GM19455 (cell line): ENCODE measurements at regions not wholly inside any gene's neighbourhood (a gene's known extent, or its start where the extent isn't known, plus 50 kb on each side); places are given as distances from the start of the nearest gene placed in this dataset.

ENCODE experiments used
- ATAC-seq: cut with Tn5 transposase; IDR thresholded peaks from one replicate; pipeline ENCODE4 v1.9.1; 2021; ENCODE audit not compliant: unreplicated experiment

DNA sequence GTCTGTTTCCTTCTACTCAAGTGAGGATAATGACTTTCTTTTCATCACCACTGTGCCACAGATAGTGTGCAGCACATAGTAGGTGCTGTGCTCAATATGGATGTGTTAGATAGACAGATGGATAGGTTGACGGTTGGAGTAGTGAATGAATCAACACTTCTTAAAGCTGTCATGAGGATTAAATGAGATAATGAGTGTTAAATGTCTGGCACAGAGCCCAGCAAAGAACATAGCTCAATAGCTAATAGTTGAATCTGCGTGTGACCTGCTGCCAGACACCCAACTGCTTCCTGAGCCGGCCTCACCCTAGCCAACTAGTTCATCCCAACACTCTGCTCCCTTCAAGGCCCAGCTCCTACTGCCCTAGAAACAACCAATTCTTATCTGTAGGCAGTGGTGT is 67.7 kb upstream of the PJA1 start:
- no peak for ATAC-seq

DNA sequence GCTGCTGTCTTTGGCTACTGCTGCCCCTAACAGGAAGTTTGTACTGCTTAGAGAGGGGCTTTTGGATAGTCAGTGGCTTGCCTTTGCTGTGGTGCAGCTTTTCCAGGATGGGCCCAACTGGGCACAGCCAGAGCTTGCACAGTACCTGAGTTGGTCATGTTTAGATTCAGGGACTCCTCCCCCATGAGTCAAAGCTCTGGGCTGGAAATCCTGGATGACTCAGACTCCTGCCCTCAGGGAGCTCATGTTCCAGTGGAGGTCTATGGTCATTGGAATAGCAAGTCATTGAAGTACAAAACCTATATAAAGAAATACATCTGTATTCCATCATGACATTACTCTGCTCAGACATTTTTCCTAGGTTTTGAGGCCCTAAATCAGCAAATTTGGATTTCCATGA is 66.7 kb upstream of the PJA1 start:
- ATAC-seq: no peak

DNA sequence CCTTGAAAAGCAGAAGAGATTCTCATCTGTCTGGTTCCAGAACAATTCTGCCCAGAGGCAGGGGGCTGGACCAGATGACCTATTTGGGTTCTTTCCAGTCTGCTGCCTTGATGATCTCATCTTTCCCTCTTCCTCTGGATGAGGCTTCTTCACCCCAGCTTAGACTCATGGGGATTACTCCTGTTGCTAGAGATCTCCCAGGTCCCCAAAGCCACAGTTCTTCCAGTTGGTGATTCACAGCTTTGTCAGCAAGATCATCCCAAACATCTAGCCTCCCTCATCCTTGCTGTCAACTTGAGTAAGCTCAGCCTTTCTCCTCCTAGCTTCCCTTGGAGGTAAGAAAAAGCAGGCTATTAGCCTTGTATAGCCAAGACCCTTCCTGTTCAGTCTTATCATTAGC is 64.2 kb upstream of the PJA1 start:
- no peak for ATAC-seq

DNA sequence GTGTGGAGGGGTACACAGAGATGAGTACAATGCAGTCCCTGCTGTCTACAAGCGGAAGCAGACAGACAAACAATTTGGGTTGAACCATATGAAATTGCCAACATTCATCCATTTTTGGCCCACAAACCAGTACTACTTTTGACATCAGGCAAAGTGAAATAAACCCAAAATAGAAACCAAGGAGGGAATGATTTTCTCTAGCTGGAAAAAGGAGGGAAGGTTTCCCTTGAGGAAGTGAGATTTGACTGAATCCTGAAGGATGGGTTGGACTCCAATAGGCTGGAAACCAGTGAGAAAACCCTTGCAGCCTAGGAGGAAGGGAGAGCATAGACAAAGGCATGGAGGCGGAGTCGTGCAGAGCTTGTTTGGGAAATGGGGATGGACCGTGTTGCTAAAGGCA is 63.5 kb upstream of the PJA1 start:
- no peak for ATAC-seq

DNA sequence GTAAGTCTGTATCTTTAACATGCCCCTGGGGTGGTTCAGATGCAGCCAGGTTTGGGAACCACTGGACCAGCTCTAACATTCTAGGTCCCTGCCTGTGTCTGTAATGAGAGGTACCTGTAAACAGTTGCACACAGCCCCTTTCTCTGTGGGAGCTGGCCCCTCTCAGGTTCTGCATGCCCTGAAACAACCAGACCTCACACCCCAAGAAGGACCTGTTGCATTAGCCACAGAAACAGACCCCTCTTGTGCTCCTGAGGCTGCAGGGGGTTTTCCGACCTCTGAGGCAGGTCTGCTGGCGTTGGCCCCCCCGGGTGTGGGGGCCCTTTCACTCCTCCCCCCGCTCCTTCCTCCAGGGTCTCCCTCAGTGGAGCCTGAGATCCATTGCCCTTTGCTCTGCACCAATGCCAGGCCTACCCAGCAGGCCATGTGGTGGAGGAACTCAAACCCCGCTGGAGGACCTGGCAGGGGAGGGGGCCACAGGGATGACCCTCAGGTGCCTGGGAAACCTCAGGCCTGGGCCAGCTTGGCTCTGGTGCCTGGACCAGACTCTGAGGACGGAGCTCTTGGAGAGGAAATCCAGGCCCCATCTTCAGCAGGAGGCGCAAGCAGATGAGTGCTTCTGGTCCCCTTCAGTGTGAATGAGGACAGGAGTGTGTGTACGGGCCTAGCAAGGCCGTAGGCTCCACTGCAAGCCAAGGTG is 61.4 kb upstream of the PJA1 start:
- ATAC-seq: no peak

DNA sequence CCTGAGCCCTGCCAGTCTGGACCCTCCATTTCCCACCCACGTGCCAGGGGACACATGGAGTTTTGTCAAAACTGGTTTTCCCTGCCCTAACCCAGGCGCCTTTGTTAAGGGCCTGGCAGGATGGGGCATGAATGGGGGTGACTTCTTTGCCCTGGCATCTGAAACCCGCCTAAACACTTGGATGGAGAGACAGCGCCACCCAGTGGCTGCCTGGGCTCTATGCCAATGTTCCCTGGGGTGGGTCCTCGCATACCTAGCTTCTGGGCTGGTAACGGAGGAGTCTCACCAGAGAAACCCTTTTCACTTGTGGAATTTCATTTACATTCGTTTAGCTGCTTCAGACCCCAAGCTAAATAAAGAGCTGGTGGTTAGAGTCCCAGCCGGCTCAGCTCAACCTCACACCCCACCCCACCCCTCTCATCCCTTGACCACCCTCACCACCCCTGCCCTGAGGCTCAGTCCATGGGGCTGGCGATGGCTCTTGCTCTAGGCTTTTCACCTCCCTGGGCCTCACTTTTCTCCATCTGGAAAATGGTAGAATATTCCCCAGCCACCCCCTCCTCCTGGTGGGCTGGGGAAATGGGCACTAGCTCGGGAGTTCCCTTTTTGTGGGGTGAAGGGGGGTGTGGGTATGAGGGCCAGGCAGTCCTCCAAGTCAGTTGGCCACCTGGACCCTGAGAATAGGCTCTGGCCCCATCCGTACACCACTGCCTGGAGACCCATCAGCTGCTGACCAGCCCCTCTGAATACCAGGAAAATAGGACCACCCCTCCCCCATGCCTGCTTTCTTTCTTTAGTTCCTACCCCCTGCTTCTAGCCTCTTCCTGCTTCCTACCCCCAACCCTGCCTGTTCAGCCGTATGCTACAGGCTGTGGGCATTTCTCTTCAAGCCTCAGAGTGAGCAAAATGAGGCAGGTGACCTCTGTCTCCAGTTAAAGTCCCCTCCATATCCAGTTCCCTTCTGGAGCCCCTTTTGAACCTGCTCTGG is 57.1 kb upstream of the PJA1 start:
- no peak for ATAC-seq

DNA sequence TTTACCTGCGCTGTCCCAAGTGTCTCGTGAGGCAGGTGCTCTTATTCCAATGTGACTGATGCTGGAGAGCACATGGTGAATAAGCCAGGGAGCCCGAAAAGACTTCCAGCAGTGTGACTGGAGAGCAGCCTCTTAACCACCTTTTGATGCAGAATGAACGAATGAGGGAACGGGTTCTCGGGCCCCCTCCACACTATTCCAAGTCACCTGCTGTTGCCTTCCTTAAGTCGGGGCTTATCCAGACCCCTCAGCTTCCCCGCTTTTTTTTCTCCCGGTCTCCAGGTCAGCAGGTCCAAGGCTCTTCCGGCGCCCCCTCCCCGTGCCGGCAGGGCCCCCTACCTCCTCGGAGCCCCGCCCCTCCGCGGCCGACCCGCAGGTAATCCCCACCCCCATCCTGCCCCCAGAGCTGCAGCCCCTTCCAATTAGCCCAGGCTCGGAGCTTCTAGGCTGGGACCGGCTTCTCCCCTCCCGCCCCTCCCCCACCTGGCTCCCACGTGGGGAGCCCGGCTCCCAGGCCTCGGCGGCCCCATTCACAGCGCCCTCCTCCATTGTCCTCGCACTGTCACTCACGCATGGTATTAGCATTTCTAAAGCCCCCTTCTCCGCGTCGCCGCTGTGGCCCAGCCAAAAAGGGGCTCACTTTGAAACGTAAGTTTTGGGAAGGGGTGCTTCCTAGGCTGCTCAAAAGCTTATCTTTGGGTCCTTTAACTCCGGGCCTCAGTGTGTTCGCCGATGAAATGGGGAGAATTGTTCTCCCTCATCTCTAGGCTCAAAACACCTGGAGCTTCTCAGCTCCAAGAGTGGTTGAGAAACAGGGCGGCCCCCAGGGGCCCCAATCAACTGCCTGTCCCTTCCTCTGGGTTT is 56.2 kb upstream of the PJA1 start:
- no peak for ATAC-seq

DNA sequence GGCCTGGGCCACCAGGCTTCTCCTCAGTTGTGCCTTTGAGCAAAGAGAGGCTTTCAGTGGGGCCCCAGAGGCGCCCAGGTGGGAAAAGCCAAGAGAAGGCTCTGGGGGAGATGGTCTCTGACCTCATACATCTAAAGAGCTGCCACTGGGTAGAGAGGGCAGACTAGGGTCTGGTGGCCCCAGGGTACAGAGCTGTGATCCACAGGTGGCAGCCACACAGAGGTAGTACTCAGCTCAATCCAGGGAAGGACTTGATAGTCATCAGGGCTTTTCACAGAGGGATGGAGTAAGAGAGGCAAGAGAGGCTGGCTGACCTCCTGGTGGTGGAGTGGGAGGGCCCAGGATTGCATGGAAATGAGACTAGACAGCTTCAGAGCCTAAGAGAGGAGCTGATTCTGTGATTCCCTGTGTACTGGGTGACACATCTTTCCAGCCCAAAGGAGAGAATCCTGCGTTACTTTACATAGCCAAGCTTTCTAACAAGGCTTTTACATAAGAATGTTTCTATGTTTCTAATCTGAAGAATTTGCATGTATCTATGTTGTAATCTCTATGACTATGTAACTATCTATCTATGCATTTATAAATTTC is 53.2 kb upstream of the PJA1 start:
- ATAC-seq: no peak

DNA sequence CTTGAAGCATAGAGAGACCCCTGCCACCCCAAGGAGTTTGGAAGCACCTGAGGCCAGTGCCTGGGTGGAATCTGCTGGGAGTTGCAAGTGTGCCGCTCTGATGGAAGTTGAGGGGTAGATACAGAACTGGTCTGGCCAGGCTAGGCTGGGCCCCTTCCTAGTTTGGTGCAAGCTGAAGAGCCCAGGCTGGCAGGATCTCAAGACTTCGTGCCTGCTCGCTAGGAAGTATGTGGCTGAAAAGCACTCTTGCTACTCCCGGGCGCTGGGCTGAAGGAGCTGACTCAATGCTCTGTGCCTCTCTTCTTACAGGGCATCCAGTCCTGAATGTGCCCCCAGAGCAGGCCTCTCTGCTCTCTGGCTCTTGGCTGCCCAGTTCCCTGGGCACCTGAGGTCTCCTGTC is 51.7 kb upstream of the PJA1 start:
- no peak for ATAC-seq

DNA sequence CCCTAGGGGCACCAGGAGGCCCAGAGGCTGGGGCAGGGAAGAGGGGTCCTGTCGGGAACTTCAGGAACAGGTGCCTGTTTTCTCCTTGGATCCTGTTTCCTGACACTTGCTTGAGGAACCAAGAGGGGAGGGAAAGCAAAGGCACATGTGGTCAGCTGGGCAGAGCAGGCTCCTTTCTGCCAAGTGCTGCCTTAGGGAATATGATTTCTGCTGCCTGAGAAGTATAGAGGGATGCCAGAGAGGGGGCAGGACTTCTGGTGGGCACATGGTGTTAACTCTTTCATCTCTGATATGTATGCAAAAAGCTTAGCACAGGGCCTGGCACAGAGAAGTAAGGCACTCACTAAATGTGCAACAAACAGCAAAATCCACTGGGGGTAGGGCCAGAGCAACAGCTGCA is 51.2 kb upstream of the PJA1 start:
- no peak for ATAC-seq

DNA sequence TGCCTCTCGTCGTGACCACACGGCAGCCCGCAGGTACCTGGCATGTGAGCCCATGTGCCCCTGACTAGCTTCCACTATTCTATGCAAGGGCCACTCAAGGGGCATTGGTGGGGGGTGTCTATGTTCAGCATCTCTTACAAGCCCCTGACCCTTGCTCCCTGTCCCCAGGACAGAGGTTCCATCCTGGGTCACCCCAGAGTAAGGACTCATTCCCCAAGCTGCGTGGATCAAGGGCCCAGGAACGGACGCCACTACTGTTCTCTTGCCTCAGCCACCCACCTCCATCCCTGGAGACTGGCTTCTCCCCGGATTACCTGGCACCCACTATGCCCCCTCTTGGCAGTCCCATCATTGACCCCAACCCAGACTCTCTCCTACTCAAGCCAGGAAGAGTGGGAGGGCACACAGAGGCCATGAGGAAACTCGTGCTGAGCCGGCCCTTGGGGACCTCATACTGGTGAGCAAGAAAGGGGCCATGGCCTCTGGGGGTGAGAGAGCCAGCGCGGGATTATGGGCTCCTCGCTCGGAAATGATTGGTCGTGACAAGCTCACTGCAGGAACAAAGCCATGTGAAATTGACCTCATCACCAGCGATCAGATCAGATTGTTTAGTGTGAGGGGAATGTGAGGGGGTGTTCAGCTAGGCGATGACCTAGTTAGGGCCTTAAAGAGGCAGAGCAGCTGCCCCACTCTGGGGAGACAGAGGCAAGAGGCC is 50.1 kb upstream of the PJA1 start:
- ATAC-seq: no peak
